H1 (cell line): ENCODE measurements at regions not wholly inside any gene's neighbourhood (a gene's known extent, or its start where the extent isn't known, plus 50 kb on each side); places are given as distances from the start of the nearest gene placed in this dataset.

ENCODE experiments used
- CTCF ChIA-PET: fragments of 300-600 bp; sonication (Branson Sonifier 250); formaldehyde crosslinking; loops from one replicate; lab custom pipeline; 2021; ENCODE audit not compliant: partially characterized antibody; lab: Charles Lee
- POLR2A ChIA-PET: fragments of 300-600 bp; sonication (Branson Sonifier 250); formaldehyde crosslinking; loops from one replicate; lab custom pipeline; 2021; ENCODE audit warnings: inconsistent platforms; ENCODE audit not compliant: partially characterized antibody; lab: Charles Lee
- DNase-seq, 2 experiments: peaks; one replicate each; pipeline versions ENCODE4 v3.0.0 to v3.0.0-alpha.2; 2010 to 2022; ENCODE audit warnings: low spot score in 2 of 2, low read depth in 1 of 2, mixed read lengths in 1 of 2
- FAIRE-seq: peaks from 2 replicates; lab custom pipeline; 2011; peaks lifted over from hg19 to GRCh38; lab: Jason Lieb, UNC
- H2AFZ ChIP-seq: 2 replicates; pipeline ENCODE4 v1.8.1; 2012; ENCODE audit warnings: low read length, inconsistent platforms
- H2AK5ac ChIP-seq: 2 replicates; pipeline ENCODE4 v1.6.1; 2013; ENCODE audit warnings: low read depth, low read length
- H2BK120ac ChIP-seq: replicated peaks from 2 replicates; pipeline ENCODE3; 2013; ENCODE audit warnings: low read depth, low read length, inconsistent platforms
- H2BK12ac ChIP-seq: 2 replicates; pipeline ENCODE4 v1.6.1; 2013; ENCODE audit warnings: low read depth, low read length
- H2BK15ac ChIP-seq: 2 replicates; pipeline ENCODE4 v1.6.1; 2013; ENCODE audit warnings: low read length
- H2BK20ac ChIP-seq: 2 replicates; pipeline ENCODE4 v1.6.1; 2013; ENCODE audit warnings: low read length
- H2BK5ac ChIP-seq: 2 replicates; pipeline ENCODE4 v1.6.1; 2013; ENCODE audit warnings: low read depth, low read length
- H3K14ac ChIP-seq: 2 replicates; pipeline ENCODE4 v1.6.1; 2013; ENCODE audit warnings: inconsistent platforms; ENCODE audit not compliant: insufficient read length
- H3K18ac ChIP-seq: 2 replicates; pipeline ENCODE4 v1.6.1; 2013; ENCODE audit warnings: low read length; ENCODE audit errors: extremely low read depth
- H3K23ac ChIP-seq: 2 replicates; pipeline ENCODE4 v1.6.1; 2013; ENCODE audit warnings: inconsistent platforms; ENCODE audit not compliant: insufficient read length
- H3K23me2 ChIP-seq: 2 replicates; pipeline ENCODE4 v1.6.1; 2013; ENCODE audit warnings: low read depth, low read length
- H3K27ac ChIP-seq: 2 replicates; pipeline ENCODE4 v1.6.1; 2011; ENCODE audit warnings: low read depth, low read length, inconsistent platforms
- H3K27me3 ChIP-seq, 4 experiments: replicated peaks in 1 of 4; 1 replicate in 1 of 4; 2 replicates in 3 of 4; pipeline versions ENCODE4 v1.6.1 to v1.8.1; 2011 to 2013; ENCODE audit warnings: low read length in 3 of 4, mild to moderate bottlenecking in 3 of 4, inconsistent platforms in 2 of 4, mixed read lengths in 2 of 4, moderate library complexity in 1 of 4; ENCODE audit not compliant: control insufficient read depth in 3 of 4, insufficient read depth in 3 of 4; ENCODE audit errors: extremely low read depth in 1 of 4
- H3K36me3 ChIP-seq, 4 experiments: 2 replicates each; pipeline versions ENCODE4 v1.6.1 to v1.8.1; 2011 to 2013; ENCODE audit warnings: mild to moderate bottlenecking in 4 of 4, low read length in 3 of 4, moderate library complexity in 2 of 4, control low read depth in 1 of 4, inconsistent platforms in 1 of 4; ENCODE audit not compliant: insufficient read depth in 4 of 4, control insufficient read depth in 2 of 4
- H3K4ac ChIP-seq: replicated peaks from 2 replicates; pipeline ENCODE3; 2013; ENCODE audit warnings: low read length, low read depth, mixed read lengths, inconsistent platforms; ENCODE audit not compliant: insufficient read length
- H3K4me1 ChIP-seq, 4 experiments: replicated peaks in 1 of 4; 1 replicate in 1 of 4; 2 replicates in 3 of 4; pipeline versions ENCODE4 v1.6.1 to v1.8.1; 2011 to 2013; ENCODE audit warnings: low read length in 3 of 4, inconsistent platforms in 2 of 4, mixed read lengths in 1 of 4; ENCODE audit not compliant: insufficient read depth in 4 of 4, control insufficient read depth in 3 of 4
- H3K4me2 ChIP-seq, 2 experiments: 2 replicates each; pipeline versions ENCODE4 v1.6.1 to v1.8.1; 2011 to 2013; ENCODE audit warnings: low read depth in 2 of 2, low read length in 2 of 2, control low read depth in 1 of 2, inconsistent platforms in 1 of 2, mild to moderate bottlenecking in 1 of 2; ENCODE audit not compliant: insufficient read depth in 1 of 2
- H3K4me3 ChIP-seq, 4 experiments: fragments of 200-600, 300-600 bp in 1 of 4; sonication (generic), shearing (Covaris generic), sonication (Bioruptor Twin) in 1 of 4; 2 replicates each; pipeline versions ENCODE4 v1.5.1 to v1.8.1; 2011 to 2016; ENCODE audit warnings: low read length in 4 of 4, low read depth in 3 of 4, control low read depth in 2 of 4, inconsistent platforms in 2 of 4, mild to moderate bottlenecking in 2 of 4, mixed read lengths in 1 of 4, moderate library complexity in 1 of 4; ENCODE audit not compliant: insufficient read depth in 2 of 4; ENCODE audit errors: extremely low read depth in 1 of 4
- H3K56ac ChIP-seq: replicated peaks from 2 replicates; pipeline ENCODE3; 2013; ENCODE audit warnings: low read depth, mild to moderate bottlenecking, mixed read lengths, low read length, inconsistent platforms; ENCODE audit not compliant: insufficient read length
- H3K79me1 ChIP-seq: 2 replicates; pipeline ENCODE4 v1.6.1; 2013; ENCODE audit warnings: low read depth, low read length, control low read depth
- H3K79me2 ChIP-seq, 2 experiments: 2 replicates each; pipeline versions ENCODE4 v1.6.1 to v1.8.1; 2012 to 2013; ENCODE audit warnings: low read length in 2 of 2, mild to moderate bottlenecking in 2 of 2, inconsistent platforms in 1 of 2; ENCODE audit not compliant: insufficient read depth in 2 of 2, control insufficient read depth in 1 of 2
- H3K9ac ChIP-seq, 4 experiments: replicated peaks in 1 of 4; 1 replicate in 1 of 4; 2 replicates in 3 of 4; pipeline versions ENCODE4 v1.6.1 to v1.8.1; 2011 to 2013; ENCODE audit warnings: low read depth in 3 of 4, low read length in 3 of 4, control low read depth in 2 of 4, mild to moderate bottlenecking in 2 of 4, moderate library complexity in 2 of 4, inconsistent platforms in 1 of 4; ENCODE audit errors: extremely low read depth in 1 of 4
- H3K9me3 ChIP-seq, 2 experiments: 2 replicates each; pipeline versions ENCODE4 v1.6.1 to v1.8.1; 2012 to 2013; ENCODE audit warnings: mild to moderate bottlenecking in 2 of 2, moderate library complexity in 2 of 2, control low read depth in 1 of 2, inconsistent platforms in 1 of 2, low read depth in 1 of 2, low read length in 1 of 2, mixed read lengths in 1 of 2; ENCODE audit not compliant: insufficient read depth in 2 of 2
- H4K20me1 ChIP-seq, 2 experiments: replicated peaks in 1 of 2; 2 replicates each; pipeline versions ENCODE3 to v1.8.1; 2011 to 2013; ENCODE audit warnings: inconsistent platforms in 2 of 2, low read length in 2 of 2, mild to moderate bottlenecking in 1 of 2; ENCODE audit not compliant: insufficient read depth in 2 of 2, control insufficient read depth in 1 of 2
- H4K5ac ChIP-seq: 2 replicates; pipeline ENCODE4 v1.6.1; 2013; ENCODE audit warnings: low read length, low read depth, mixed read lengths, inconsistent platforms; ENCODE audit not compliant: insufficient read length
- H4K8ac ChIP-seq: 2 replicates; pipeline ENCODE4 v1.8.0; 2013; ENCODE audit warnings: mild to moderate bottlenecking, moderate library complexity, low read length, inconsistent platforms; ENCODE audit not compliant: insufficient read depth; ENCODE audit errors: extremely low read depth
- H4K91ac ChIP-seq: replicated peaks from 2 replicates; pipeline ENCODE3; 2013; ENCODE audit warnings: low read length, mixed read lengths, inconsistent platforms; ENCODE audit not compliant: insufficient read length
- ASH2L ChIP-seq: fragments of 200-600, 300-600 bp; sonication (generic); IDR thresholded peaks from one replicate; pipeline ENCODE4 v1.7.1; 2017; ENCODE audit warnings: low read length
- CREB1 ChIP-seq: IDR thresholded peaks from 2 replicates; pipeline ENCODE4 v1.6.1; 2012; ENCODE audit warnings: inconsistent platforms
- EGR1 ChIP-seq: IDR thresholded peaks from 2 replicates; pipeline ENCODE4 v1.6.1; 2011; ENCODE audit warnings: low read depth, low read length, borderline replicate concordance
- EP300 ChIP-seq, 2 experiments: IDR thresholded peaks; 1 replicate in 1 of 2; 2 replicates in 1 of 2; pipeline ENCODE4 v1.6.1; 2011 to 2012; ENCODE audit warnings: low read depth in 2 of 2, low read length in 2 of 2, mild to moderate bottlenecking in 2 of 2, borderline replicate concordance in 1 of 2, inconsistent platforms in 1 of 2, moderate library complexity in 1 of 2
- HDAC2 ChIP-seq, 2 experiments: fragments of 300-600 bp in 1 of 2; sonication (generic) in 1 of 2; IDR thresholded peaks; 2 replicates each; pipeline ENCODE4 v1.6.1; 2011 to 2012; ENCODE audit warnings: low read depth in 2 of 2, low read length in 2 of 2, mild to moderate bottlenecking in 2 of 2, moderate library complexity in 2 of 2, borderline replicate concordance in 1 of 2, inconsistent platforms in 1 of 2
- KDM4A ChIP-seq: IDR thresholded peaks from one replicate; pipeline ENCODE4 v1.7.1; 2012; ENCODE audit warnings: low read depth, mild to moderate bottlenecking, moderate library complexity, low read length, inconsistent platforms; ENCODE audit not compliant: severe bottlenecking
- RBBP5 ChIP-seq: IDR thresholded peaks from 2 replicates; pipeline ENCODE4 v1.7.1; 2012; ENCODE audit warnings: low read depth, mild to moderate bottlenecking, inconsistent platforms, low read length, moderate library complexity, borderline replicate concordance
- RNF2 ChIP-seq: fragments of 200-900, 300-1000 bp; sonication (generic); IDR thresholded peaks from 2 replicates; pipeline ENCODE4 v1.7.1; 2016; ENCODE audit warnings: borderline replicate concordance, low read depth, mild to moderate bottlenecking, antibody characterized with exemption, low read length; ENCODE audit not compliant: poor library complexity, severe bottlenecking; ENCODE audit errors: missing control alignments
- SIN3A ChIP-seq, 2 experiments: IDR thresholded peaks in 1 of 2; conservative IDR thresholded peaks in 1 of 2; 2 replicates each; pipeline ENCODE4 v1.6.1; 2011 to 2012; ENCODE audit warnings: low read length in 2 of 2, improper control_type of control experiment in 1 of 2, low read depth in 1 of 2, mild to moderate bottlenecking in 1 of 2
- SIRT6 ChIP-seq: IDR thresholded peaks from one replicate; pipeline ENCODE4 v1.7.1; 2012; ENCODE audit warnings: low read length, inconsistent platforms
- SP2 ChIP-seq: IDR thresholded peaks from 2 replicates; pipeline ENCODE4 v1.6.1; 2012; ENCODE audit warnings: mild to moderate bottlenecking, low read length, inconsistent platforms
- SRF ChIP-seq: IDR thresholded peaks from 2 replicates; pipeline ENCODE4 v1.6.1; 2011; ENCODE audit warnings: mild to moderate bottlenecking, low read depth, low read length, moderate library complexity
- TCF12 ChIP-seq: IDR thresholded peaks from 2 replicates; pipeline ENCODE4 v1.6.1; 2011; ENCODE audit warnings: low read depth, mild to moderate bottlenecking, low read length
- TF ChIP-seq, protein P1 (sequence below): IDR thresholded peaks from 2 replicates; pipeline ENCODE4 v1.6.1; 2012; ENCODE audit warnings: inconsistent platforms

GRCh38 chr13:47890146-47890814 is 110.8 kb downstream of the SUCLA2 start:
- no peak overlapping the region for H3K14ac ChIP-seq
- no peak overlapping the region for H4K8ac ChIP-seq
- DNase-seq, result no peak
- no peak overlapping the region for H3K4me2 ChIP-seq
- H2BK20ac ChIP-seq, result no peak overlapping the region
- H3K4ac ChIP-seq, result no peak overlapping the region
- H3K79me2 ChIP-seq, result no peaks in the 10 kb centered on the region
- no peak overlapping the region for H2AK5ac ChIP-seq
- no peak overlapping the region for H2BK15ac ChIP-seq
- H3K79me1 ChIP-seq, result no peaks in the 10 kb centered on the region
- no peaks in the 10 kb centered on the region for H3K27me3 ChIP-seq
- H3K23me2 ChIP-seq, result no peaks in the 10 kb centered on the region
- CTCF ChIA-PET, result no interaction called here
- H3K18ac ChIP-seq, result no peak overlapping the region
- H4K91ac ChIP-seq, result no peak overlapping the region
- TF ChIP-seq SIN3A (conservative IDR thresholded peaks at IDR 0.05 in 1 of 2, IDR thresholded peaks at IDR 0.05 in 1 of 2; ENCODE audit: low read depth in 1 of 2, low read length in 2 of 2) (no peak), SRF (no peak), ASH2L (no peak), CREB1 (no peak), TCF12 (no peak), EP300 (IDR thresholded peaks at IDR 0.05; ENCODE audit: borderline replicate concordance in 1 of 2, low read depth in 2 of 2, low read length in 2 of 2) (no peak), KDM4A (no peak), SP2 (no peak), RBBP5 (no peak), SIRT6 (no peak), RNF2 (no peak), HDAC2 (IDR thresholded peaks at IDR 0.05; ENCODE audit: borderline replicate concordance in 1 of 2, low read depth in 2 of 2, low read length in 2 of 2) (no peak), EGR1 (no peak)
- TF ChIP-seq, protein P1, sequence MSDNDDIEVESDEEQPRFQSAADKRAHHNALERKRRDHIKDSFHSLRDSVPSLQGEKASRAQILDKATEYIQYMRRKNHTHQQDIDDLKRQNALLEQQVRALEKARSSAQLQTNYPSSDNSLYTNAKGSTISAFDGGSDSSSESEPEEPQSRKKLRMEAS, result no peak
- no peak overlapping the region for H3K27ac ChIP-seq
- peaks cover 0 to 2% (median 0%) of the 10 kb centered on the region in 4 experiments; a peak in 1 of 7 replicates for H3K4me1 ChIP-seq
- H3K9me3 ChIP-seq, result no peaks in the 10 kb centered on the region
- POLR2A ChIA-PET, result interaction anchor here (1.4 kb wide), 1 partner anchor 14 kb away, joined by 3 read pairs; no protein-coding TSS in a partner anchor
- no peak overlapping the region for H3K56ac ChIP-seq
- no peak overlapping the region for H3K9ac ChIP-seq
- H2BK5ac ChIP-seq, result no peak overlapping the region
- H2BK120ac ChIP-seq, result no peak overlapping the region
- no peak overlapping the region for H2BK12ac ChIP-seq
- no peak overlapping the region for H4K5ac ChIP-seq
- H4K20me1 ChIP-seq, result no peaks in the 10 kb centered on the region
- H2AFZ ChIP-seq, result no peak overlapping the region
- no peaks in the 10 kb centered on the region for H3K36me3 ChIP-seq
- H3K23ac ChIP-seq, result no peak overlapping the region
- no peak for FAIRE-seq
- H3K4me3 ChIP-seq, result no peak overlapping the region
